HCT116 (cell line): ENCODE measurements at regions not wholly inside any gene's neighbourhood (a gene's known extent, or its start where the extent isn't known, plus 50 kb on each side); places are given as distances from the start of the nearest gene placed in this dataset.

Experiments used
- ATAC-seq: fragments of 200-7000 bp; cut with Tn5 transposase; 2 replicates; pipeline ENCODE4 v1.9.1; 2020; ENCODE audit warnings: mild to moderate bottlenecking, moderate library complexity
- BruUV-seq: library from RNA; stranded (reverse); fragments of 400-500 nt; replicated peaks from 2 replicates; lab custom pipeline; 2021; lab: Mats Ljungman, UMichigan
- CTCF ChIA-PET: fragments of 300-600 bp; sonication (Branson Sonifier 250); formaldehyde crosslinking; loops from one replicate; lab custom pipeline; 2021; ENCODE audit warnings: antibody characterized with exemption; lab: Charles Lee
- POLR2A ChIA-PET: fragments of 300-600, 350-600 bp; sonication (Branson Sonifier 250); formaldehyde crosslinking; loops from one replicate; lab custom pipeline; 2021; ENCODE audit warnings: antibody characterized with exemption; lab: Charles Lee
- RAD21 ChIA-PET, 2 experiments: fragments of 300-600 bp; sonication (Branson Sonifier 250); formaldehyde crosslinking; loops; one replicate each; lab custom pipeline; 2023; ENCODE audit warnings: low total read pairs in 2 of 2; ENCODE audit not compliant: uncharacterized antibody in 2 of 2, unreplicated experiment in 2 of 2, low non-redundant PET in 1 of 2; lab: Charles Lee
- DNase-seq: peaks from one replicate; pipeline ENCODE4 v3.0.0-alpha.2; 2010; ENCODE audit warnings: low read depth, low spot score
- H2AFZ ChIP-seq: fragments of 200-600 bp; shearing (Covaris generic), sonication (generic); 2 replicates; pipeline ENCODE4 v1.6.1; 2017; ENCODE audit warnings: low read depth, mixed run types, mixed read lengths, antibody characterized with exemption, low read length; ENCODE audit not compliant: poor library complexity, severe bottlenecking
- H3K27ac ChIP-seq: 2 replicates; pipeline ENCODE4 v1.5.1; 2012; ENCODE audit warnings: low read depth, low read length
- H3K27me3 ChIP-seq: fragments of 200-600 bp; sonication (generic); 2 replicates; pipeline ENCODE4 v1.6.1; 2016; ENCODE audit warnings: mixed run types, low read length, mixed read lengths; ENCODE audit not compliant: insufficient read depth
- H3K36me3 ChIP-seq, 2 experiments: fragments of 200-500 bp in 1 of 2; fragments of 200-600 bp in 1 of 2; sonication (Bioruptor generic) in 1 of 2; sonication (generic) in 1 of 2; 2 replicates each; pipeline versions ENCODE4 v1.5.1 to v1.6.1; 2014 to 2016; ENCODE audit warnings: low read length in 2 of 2, inconsistent platforms in 1 of 2, mixed read lengths in 1 of 2, mixed run types in 1 of 2; ENCODE audit not compliant: insufficient read depth in 2 of 2, control insufficient read depth in 1 of 2
- H3K4me1 ChIP-seq, 2 experiments: fragments of 200-600 bp in 1 of 2; sonication (generic) in 1 of 2; 2 replicates each; pipeline versions ENCODE4 v1.5.1 to v1.6.1; 2012 to 2017; ENCODE audit warnings: low read length in 2 of 2, inconsistent platforms in 1 of 2, mild to moderate bottlenecking in 1 of 2, mixed read lengths in 1 of 2, mixed run types in 1 of 2, moderate library complexity in 1 of 2; ENCODE audit not compliant: insufficient read depth in 2 of 2, control insufficient read depth in 1 of 2
- H3K4me2 ChIP-seq: fragments of 200-600 bp; sonication (generic); 2 replicates; pipeline ENCODE4 v1.6.1; 2017; ENCODE audit warnings: mixed run types, low read length, mixed read lengths
- H3K4me3 ChIP-seq, 2 experiments: fragments of 200-600 bp in 1 of 2; sonication (generic) in 1 of 2; replicated peaks in 1 of 2; 2 replicates each; pipeline ENCODE4 v1.5.1; 2011 to 2016; ENCODE audit warnings: low read length in 2 of 2, control low read depth in 1 of 2, low read depth in 1 of 2, mild to moderate bottlenecking in 1 of 2, mixed read lengths in 1 of 2, mixed run types in 1 of 2
- H3K79me2 ChIP-seq: fragments of 200-600 bp; sonication (generic); 2 replicates; pipeline ENCODE4 v1.6.1; 2017; ENCODE audit warnings: mild to moderate bottlenecking, mixed run types, low read length, moderate library complexity, mixed read lengths; ENCODE audit not compliant: insufficient read depth
- H3K9ac ChIP-seq: fragments of 200-600 bp; sonication (generic); 2 replicates; pipeline ENCODE4 v1.6.1; 2016; ENCODE audit warnings: low read length, mixed read lengths
- H3K9me2 ChIP-seq: fragments of 200-600 bp; sonication (generic), shearing (Covaris generic); 2 replicates; pipeline ENCODE4 v1.6.1; 2017; ENCODE audit warnings: mixed run types, mild to moderate bottlenecking, moderate library complexity; ENCODE audit not compliant: insufficient read depth
- H3K9me3 ChIP-seq, 2 experiments: fragments of 200-500 bp in 1 of 2; fragments of 200-600 bp in 1 of 2; sonication (Bioruptor generic) in 1 of 2; sonication (generic) in 1 of 2; 2 replicates each; pipeline ENCODE4 v1.6.1; 2014 to 2017; ENCODE audit warnings: low read length in 2 of 2, mixed read lengths in 2 of 2, inconsistent platforms in 1 of 2, low read depth in 1 of 2, mild to moderate bottlenecking in 1 of 2, mixed run types in 1 of 2, moderate library complexity in 1 of 2; ENCODE audit not compliant: control insufficient read depth in 1 of 2, insufficient read depth in 1 of 2
- H4K20me1 ChIP-seq: fragments of 200-600 bp; sonication (generic), shearing (Covaris generic); 2 replicates; pipeline ENCODE4 v1.6.1; 2017; ENCODE audit warnings: mixed run types, mild to moderate bottlenecking, moderate library complexity; ENCODE audit not compliant: insufficient read depth
- CBX3 ChIP-seq: IDR thresholded peaks from 2 replicates; pipeline ENCODE4 v1.6.1; 2012; ENCODE audit warnings: low read depth
- CEBPB ChIP-seq: IDR thresholded peaks from 2 replicates; pipeline ENCODE4 v1.6.1; 2012; ENCODE audit warnings: low read depth
- CTCF ChIP-seq, 3 experiments: fragments of 200-600 bp in 1 of 3; sonication (generic) in 1 of 3; IDR thresholded peaks in 2 of 3; conservative IDR thresholded peaks in 1 of 3; 2 replicates each; pipeline ENCODE4 v1.5.1; 2012 to 2017; ENCODE audit warnings: low read depth in 2 of 3, low read length in 2 of 3, antibody characterized with exemption in 1 of 3, borderline replicate concordance in 1 of 3, control low read depth in 1 of 3, mild to moderate bottlenecking in 1 of 3, mixed read lengths in 1 of 3, mixed run types in 1 of 3, moderate library complexity in 1 of 3; ENCODE audit not compliant: insufficient read depth in 1 of 3
- EZH2 ChIP-seq: fragments of 200-600 bp; sonication (generic); IDR thresholded peaks from 2 replicates; pipeline ENCODE4 v1.6.1; 2017; ENCODE audit warnings: antibody characterized with exemption, mixed run types
- EZH2phosphoT487 ChIP-seq: fragments of 200-600 bp; IDR thresholded peaks from 2 replicates; pipeline ENCODE4 v1.6.1; 2018; ENCODE audit warnings: antibody characterized with exemption, borderline replicate concordance
- FOSL1 ChIP-seq: IDR thresholded peaks from 2 replicates; pipeline ENCODE4 v1.6.1; 2012; ENCODE audit warnings: low read depth
- MAX ChIP-seq: IDR thresholded peaks from 2 replicates; pipeline ENCODE4 v1.6.1; 2012
- POLR2A ChIP-seq: IDR thresholded peaks from 2 replicates; pipeline ENCODE4 v1.7.0; 2011; ENCODE audit warnings: borderline replicate concordance; ENCODE audit not compliant: insufficient read depth, insufficient read length; ENCODE audit errors: extremely low read depth
- RAD21 ChIP-seq: IDR thresholded peaks from 2 replicates; pipeline ENCODE4 v1.6.1; 2012; ENCODE audit warnings: low read depth, mild to moderate bottlenecking
- REST ChIP-seq: IDR thresholded peaks from 2 replicates; pipeline ENCODE4 v1.6.1; 2012; ENCODE audit warnings: low read depth
- SRF ChIP-seq: IDR thresholded peaks from 2 replicates; pipeline ENCODE4 v1.6.1; 2012; ENCODE audit warnings: low read depth
- YY1 ChIP-seq: IDR thresholded peaks from 2 replicates; pipeline ENCODE4 v1.6.1; 2011; ENCODE audit warnings: low read length, low read depth, moderate library complexity, mild to moderate bottlenecking; ENCODE audit not compliant: insufficient replicate concordance; ENCODE audit errors: extremely low read depth
- ZBTB33 ChIP-seq: IDR thresholded peaks from 2 replicates; pipeline ENCODE4 v1.6.1; 2011; ENCODE audit warnings: mild to moderate bottlenecking, low read length, moderate library complexity; ENCODE audit not compliant: insufficient replicate concordance; ENCODE audit errors: extremely low read depth
- ZFX ChIP-seq: fragments of 450-650 bp; IDR thresholded peaks from 2 replicates; pipeline ENCODE4 v1.6.1; 2017
- ZNF274 ChIP-seq: fragments of 200-500 bp; sonication (Bioruptor generic); IDR thresholded peaks from 2 replicates; pipeline ENCODE4 v1.6.1; 2014; ENCODE audit warnings: mild to moderate bottlenecking, low read depth, low read length, inconsistent platforms
- intact Hi-C: fragments of 100-400 bp; cut with micrococcal nuclease; formaldehyde crosslinking; loops from 2 replicates; pipeline ENCODE4 v1.10.0; 2022

- H4K20me1 ChIP-seq: no peaks in the 10 kb centered on the region
- CTCF ChIA-PET: no interaction called here
- H3K9me2 ChIP-seq: no peaks in the 10 kb centered on the region
- POLR2A ChIA-PET: no interaction called here
- RAD21 ChIA-PET: no interaction called here
- peaks cover 59% of the 10 kb centered on the region for H3K27me3 ChIP-seq
- no peaks in the 10 kb centered on the region for H3K79me2 ChIP-seq
- no TSS peak for BruUV-seq
- no peaks in the 10 kb centered on the region for H3K36me3 ChIP-seq
- H3K9ac ChIP-seq: no peak overlapping the region
- no peaks in the 10 kb centered on the region for H3K4me1 ChIP-seq
- no peak overlapping the region for H3K4me3 ChIP-seq
- TF ChIP-seq CEBPB: no peak
- no peak for TF ChIP-seq CTCF (IDR thresholded peaks at IDR 0.05 in 2 of 3, conservative IDR thresholded peaks at IDR 0.05 in 1 of 3; ENCODE audit: borderline replicate concordance in 1 of 3, insufficient read depth in 1 of 3, low read depth in 2 of 3, low read length in 2 of 3)
- no peak for TF ChIP-seq CBX3
- no peak for TF ChIP-seq MAX
- no peak for TF ChIP-seq EZH2
- TF ChIP-seq EZH2phosphoT487: no peak
- no peak for TF ChIP-seq ZFX
- TF ChIP-seq SRF: no peak
- TF ChIP-seq YY1: no peak
- TF ChIP-seq ZBTB33: no peak
- no peak for TF ChIP-seq ZNF274
- no peak for TF ChIP-seq RAD21
- no peak for TF ChIP-seq POLR2A
- TF ChIP-seq REST: no peak
- TF ChIP-seq FOSL1: no peak
- TF ChIP-seq, all 23 proteins: peak for 0
- Histone ChIP-seq H3K4me2 (no peak overlapping the region), H3K9me3 (no peaks in the 10 kb centered on the region), H2AFZ (no peak overlapping the region), H3K27ac (no peak overlapping the region)
- intact Hi-C loops: no loop called here
- DNase-seq (no peak), ATAC-seq (no peak)
Observed at GRCh38 chr10:3008518-3009195, 58.7 kb upstream of the PFKP start.
